HepG2 (cell line): ENCODE measurements at regions not wholly inside any gene's neighbourhood (a gene's known extent, or its start where the extent isn't known, plus 50 kb on each side); places are given as distances from the start of the nearest gene placed in this dataset.

Experiments
- ATAC-seq: fragments of 200-7000 bp; cut with Tn5 transposase; 3 replicates; pipeline ENCODE4 v1.9.1; 2020; ENCODE audit warnings: mild to moderate bottlenecking, moderate library complexity
- BruUV-seq: library from RNA; stranded (reverse); fragments of 400-500 nt; replicated peaks from 2 replicates; lab custom pipeline; 2021; lab: Mats Ljungman, UMichigan
- CTCF ChIA-PET: fragments of 300-600 bp; formaldehyde crosslinking; extraction: SDS; loops from one replicate; lab custom pipeline; 2021; ENCODE audit warnings: low total read pairs, inconsistent platforms, low intra/inter-chr PET ratio; lab: Yijun Ruan, JAX
- POLR2A ChIA-PET: fragments of 350-600 bp; sonication (Branson Sonifier 250); formaldehyde crosslinking; loops from one replicate; lab custom pipeline; 2020; ENCODE audit warnings: antibody characterized with exemption, inconsistent platforms; lab: Yijun Ruan, JAX
- DNase-seq: peaks from one replicate; pipeline ENCODE4 v3.0.0-alpha.2; 2015; ENCODE audit warnings: low spot score
- FAIRE-seq: peaks from 3 replicates; lab custom pipeline; 2011; peaks lifted over from hg19 to GRCh38; lab: Jason Lieb, UNC
- H2AFZ ChIP-seq: one replicate; pipeline ENCODE4 v1.6.1; 2011; ENCODE audit warnings: low read length, inconsistent platforms
- H3K27ac ChIP-seq: fragments of 300-600 bp; 3 replicates; pipeline ENCODE4 v1.8.0; 2011; ENCODE audit warnings: mixed run types, mild to moderate bottlenecking, mixed read lengths, low read length, inconsistent platforms; ENCODE audit not compliant: insufficient read depth; ENCODE audit errors: extremely low read length
- H3K27me3 ChIP-seq, 2 experiments: fragments of 200-600 bp in 1 of 2; 2 replicates in 1 of 2; 3 replicates in 1 of 2; pipeline versions ENCODE4 v1.6.0 to v1.8.0; 2011; ENCODE audit warnings: low read length in 2 of 2, mild to moderate bottlenecking in 2 of 2, moderate library complexity in 2 of 2, inconsistent platforms in 1 of 2; ENCODE audit not compliant: insufficient read depth in 2 of 2, control insufficient read depth in 1 of 2
- H3K36me3 ChIP-seq, 2 experiments: fragments of 200-600 bp in 1 of 2; replicated peaks in 1 of 2; 2 replicates in 1 of 2; 3 replicates in 1 of 2; pipeline versions ENCODE4 v1.5.1 to v1.8.0; 2011; ENCODE audit warnings: low read length in 2 of 2, inconsistent platforms in 1 of 2; ENCODE audit not compliant: insufficient read depth in 2 of 2, control insufficient read depth in 1 of 2
- H3K4me1 ChIP-seq: 2 replicates; pipeline ENCODE4 v1.5.1; 2012; ENCODE audit warnings: low read length, inconsistent platforms; ENCODE audit not compliant: insufficient read depth
- H3K4me2 ChIP-seq: 2 replicates; pipeline ENCODE4 v1.6.0; 2011; ENCODE audit warnings: low read depth, low read length, inconsistent platforms
- H3K4me3 ChIP-seq, 3 experiments: fragments of 200-600 bp in 1 of 3; sonication (generic), shearing (Covaris generic) in 1 of 3; replicated peaks in 1 of 3; 2 replicates each; pipeline ENCODE4 v1.5.1; 2011 to 2016; ENCODE audit warnings: low read length in 3 of 3, inconsistent platforms in 2 of 3, low read depth in 2 of 3, mild to moderate bottlenecking in 2 of 3, control low read depth in 1 of 3, mixed read lengths in 1 of 3; ENCODE audit not compliant: insufficient read depth in 1 of 3
- H3K79me2 ChIP-seq: one replicate; pipeline ENCODE4 v1.6.1; 2011; ENCODE audit warnings: low read length, inconsistent platforms; ENCODE audit not compliant: insufficient read depth
- H3K9ac ChIP-seq: 2 replicates; pipeline ENCODE4 v1.6.0; 2011; ENCODE audit warnings: mild to moderate bottlenecking, low read depth, low read length, inconsistent platforms; ENCODE audit not compliant: insufficient read depth
- H3K9me3 ChIP-seq: 2 replicates; pipeline ENCODE4 v1.5.1; 2012; ENCODE audit warnings: mild to moderate bottlenecking, low read length
- H4K20me1 ChIP-seq: 2 replicates; pipeline ENCODE4 v1.6.0; 2011; ENCODE audit warnings: inconsistent platforms, mild to moderate bottlenecking, low read length, moderate library complexity; ENCODE audit not compliant: insufficient read depth
- ARNT2 ChIP-seq: sonication (generic); formaldehyde crosslinking; IDR thresholded peaks from 2 replicates; pipeline ENCODE4 v1.8.0; 2022; ENCODE audit warnings: mild to moderate bottlenecking, low read depth, missing genetic modification reagents, moderate library complexity
- HBP1 ChIP-seq: IDR thresholded peaks from 2 replicates; pipeline ENCODE4 v1.6.1; 2016; ENCODE audit warnings: low read depth, control low read depth
- HES4 ChIP-seq: sonication (generic); formaldehyde crosslinking; IDR thresholded peaks from 2 replicates; pipeline ENCODE4 v1.9.0; 2021; ENCODE audit warnings: mild to moderate bottlenecking, missing genetic modification reagents, borderline replicate concordance
- HNF1A ChIP-seq, 2 experiments: sonication (generic) in 1 of 2; formaldehyde crosslinking in 1 of 2; IDR thresholded peaks; 2 replicates each; pipeline versions ENCODE4 v1.4.0 to v1.6.1; 2016 to 2020; ENCODE audit warnings: borderline replicate concordance in 1 of 2, low read depth in 1 of 2, mild to moderate bottlenecking in 1 of 2, missing genetic modification reagents in 1 of 2
- SNAPC4 ChIP-seq: sonication (generic); formaldehyde crosslinking; IDR thresholded peaks from 2 replicates; pipeline ENCODE4 v1.4.0; 2020; ENCODE audit warnings: mild to moderate bottlenecking, missing genetic modification reagents
- TSC22D2 ChIP-seq: sonication (generic); formaldehyde crosslinking; IDR thresholded peaks from 2 replicates; pipeline ENCODE4 v1.5.1; 2020; ENCODE audit warnings: missing genetic modification reagents, mild to moderate bottlenecking, borderline replicate concordance
- ZNF343 ChIP-seq: sonication (generic); formaldehyde crosslinking; IDR thresholded peaks from 2 replicates; pipeline ENCODE4 v1.4.0; 2020; ENCODE audit warnings: mild to moderate bottlenecking, missing genetic modification reagents
- ZNF691 ChIP-seq: sonication (generic); formaldehyde crosslinking; IDR thresholded peaks from 2 replicates; pipeline ENCODE4 v1.4.0; 2020; ENCODE audit warnings: missing genetic modification reagents, low read depth, mild to moderate bottlenecking, borderline replicate concordance
- ZSCAN5A ChIP-seq: sonication (generic); formaldehyde crosslinking; IDR thresholded peaks from 2 replicates; pipeline ENCODE4 v1.8.0; 2022; ENCODE audit warnings: mild to moderate bottlenecking, missing genetic modification reagents, borderline replicate concordance
- WGBS: methylation state at CpG from one replicate; pipeline ENCODE4 v1.1.6; 2017; ENCODE audit warnings: low lambda C conversion rate; 5-methylcytosine and 5-hydroxymethylcytosine counted together
- in situ Hi-C: cut with HindIII; loops from 2 replicates; pipeline ENCODE4 v1.10.0; 2017; ENCODE audit warnings: low pct_unique_long_range_greater_than_20kb; ENCODE audit not compliant: extremely low pct_ligation_motif_present
- intact Hi-C: fragments of 100-400 bp; cut with micrococcal nuclease; formaldehyde crosslinking; loops from one replicate; pipeline ENCODE4 v1.10.0; 2022; ENCODE audit not compliant: unreplicated experiment

GRCh38 chr5:111933086-111933485, 176.1 kb upstream of the NREP start (continued):
- no peak for TF ChIP-seq ZNF691 (CRISPR knock-in tag)
- TF ChIP-seq HBP1 (CRISPR knock-in tag): no peak
- TF ChIP-seq TSC22D2 (CRISPR knock-in tag): no peak
- TF ChIP-seq HES4 (CRISPR knock-in tag): no peak
- TF ChIP-seq HNF1A (IDR thresholded peaks at IDR 0.05; ENCODE audit: low read depth): no peak
- no peak for TF ChIP-seq HNF1A (CRISPR knock-in tag; IDR thresholded peaks at IDR 0.05; ENCODE audit: borderline replicate concordance)

- H4K20me1 ChIP-seq: no peaks in the 10 kb centered on the region
- no peaks in the 10 kb centered on the region for H3K9me3 ChIP-seq
- intact Hi-C loops (no loop called here), in situ Hi-C loops (no loop called here)
- H3K79me2 ChIP-seq: no peaks in the 10 kb centered on the region
- DNase-seq: no peak
- no peak overlapping the region for H3K4me3 ChIP-seq
- no peak overlapping the region for H3K4me2 ChIP-seq
- H3K27ac ChIP-seq: no peak overlapping the region
- H3K4me1 ChIP-seq: no peaks in the 10 kb centered on the region
- no peak for FAIRE-seq
- no peak for ATAC-seq
- H2AFZ ChIP-seq: no peak overlapping the region
- H3K9ac ChIP-seq: no peak overlapping the region
- no TSS peak for BruUV-seq
- no peaks in the 10 kb centered on the region for H3K36me3 ChIP-seq
- WGBS: 35% methylated on average over 5 of the region's 5 CpGs
- POLR2A ChIA-PET: no interaction called here
- CTCF ChIA-PET: no interaction called here
- no peaks in the 10 kb centered on the region for H3K27me3 ChIP-seq
- no peak for TF ChIP-seq ARNT2
- no peak for TF ChIP-seq SNAPC4 (CRISPR knock-in tag)
- TF ChIP-seq ZNF343 (CRISPR knock-in tag): no peak
- TF ChIP-seq ZSCAN5A: no peak
Observed at GRCh38 chr5:111932628-111933027, 175.6 kb upstream of the NREP start.
